Ascending aorta (tissue), 2 donors: ENCODE measurements at regions not wholly inside any gene's neighbourhood (a gene's known extent, or its start where the extent isn't known, plus 50 kb on each side); places are given as distances from the start of the nearest gene placed in this dataset.

Experiments
- DNase-seq, 2 donors: peaks; one replicate each; pipeline ENCODE4 v3.0.0-alpha.2; 2019; ENCODE audit warnings: low spot score in 2 of 2
- H3K27ac ChIP-seq, 2 donors: fragments of 200-600 bp; sonication (generic); one replicate each; pipeline ENCODE4 v1.5.1; 2016 to 2017; ENCODE audit warnings: mild to moderate bottlenecking in 1 of 2
- H3K27me3 ChIP-seq: fragments of 200-600 bp; sonication (generic); one replicate; pipeline ENCODE4 v1.5.1; 2017
- H3K36me3 ChIP-seq, 2 donors: fragments of 200-600 bp; sonication (generic); one replicate each; pipeline ENCODE4 v1.5.1; 2016
- H3K4me1 ChIP-seq, 2 donors: fragments of 200-600 bp; sonication (generic); one replicate each; pipeline ENCODE4 v1.5.1; 2016 to 2017; ENCODE audit warnings: mild to moderate bottlenecking in 1 of 2
- H3K4me3 ChIP-seq, 2 donors: fragments of 200-600 bp; sonication (generic); one replicate each; pipeline ENCODE4 v1.5.1; 2016 to 2017; ENCODE audit warnings: mild to moderate bottlenecking in 1 of 2
- H3K9me3 ChIP-seq, 2 donors: fragments of 200-600 bp; sonication (generic); one replicate each; pipeline ENCODE4 v1.5.1; 2016
- intact Hi-C: fragments of 100-400 bp; cut with DNase I; formaldehyde crosslinking; loops from one replicate; pipeline ENCODE4 v1.15.1; 2023
- TF ChIP-seq, protein P1 (sequence below), 3 experiments: fragments of 200-600 bp in 2 of 3; fragments of 450-650 bp in 1 of 3; sonication (generic) in 2 of 3; IDR thresholded peaks; one replicate each; pipeline ENCODE4 v1.5.1; 2016 to 2019; ENCODE audit warnings: antibody characterized with exemption in 3 of 3, mild to moderate bottlenecking in 1 of 3, moderate library complexity in 1 of 3

DNA sequence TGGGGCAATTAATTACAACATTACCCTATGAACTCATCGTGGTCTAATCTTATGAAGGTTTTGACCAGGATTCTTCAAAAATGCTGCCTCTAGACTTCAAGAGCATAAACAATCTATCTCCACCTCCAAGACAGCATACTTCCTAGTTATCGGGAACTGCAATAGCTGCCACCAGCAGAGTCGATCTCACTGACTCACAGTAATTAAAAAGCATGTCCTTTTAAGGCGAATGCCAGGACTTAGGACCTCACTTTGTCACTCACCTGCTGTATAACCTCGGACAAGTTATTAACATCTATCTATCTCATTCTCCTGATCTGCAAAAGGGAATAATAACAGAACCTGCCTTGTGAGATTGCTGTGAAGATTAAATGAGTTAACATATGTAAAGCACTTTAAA is 666.0 kb upstream of the COBL start:
- Histone ChIP-seq H3K27ac (no peak overlapping the region), H3K27me3 (no peaks in the 10 kb centered on the region), H3K4me3 (no peak overlapping the region)

DNA sequence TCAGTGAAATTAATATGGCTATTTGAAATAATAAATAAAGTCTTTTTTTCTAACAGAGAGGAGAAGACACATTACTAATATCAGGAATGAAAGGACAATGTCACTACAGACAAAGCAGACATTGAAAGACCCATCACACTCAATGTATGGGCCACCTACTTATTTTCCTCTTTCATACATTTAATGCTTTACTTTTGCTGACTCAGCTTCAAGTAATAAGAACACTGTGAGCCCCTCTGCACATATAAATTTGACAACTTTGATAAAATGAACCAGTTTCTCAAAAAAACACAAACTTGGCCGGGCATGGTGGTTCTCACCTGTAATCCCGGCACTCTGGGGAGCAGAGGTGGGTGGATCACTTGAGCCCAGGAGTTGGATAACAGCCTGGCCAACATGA is 664.2 kb upstream of the COBL start:
- Histone ChIP-seq H3K36me3 (no peaks in the 10 kb centered on the region), H3K4me1 (no peaks in the 10 kb centered on the region), H3K9me3 (no peaks in the 10 kb centered on the region), H3K27ac (no peak overlapping the region), H3K27me3 (no peaks in the 10 kb centered on the region), H3K4me3 (no peak overlapping the region)
- TF ChIP-seq, protein P1, sequence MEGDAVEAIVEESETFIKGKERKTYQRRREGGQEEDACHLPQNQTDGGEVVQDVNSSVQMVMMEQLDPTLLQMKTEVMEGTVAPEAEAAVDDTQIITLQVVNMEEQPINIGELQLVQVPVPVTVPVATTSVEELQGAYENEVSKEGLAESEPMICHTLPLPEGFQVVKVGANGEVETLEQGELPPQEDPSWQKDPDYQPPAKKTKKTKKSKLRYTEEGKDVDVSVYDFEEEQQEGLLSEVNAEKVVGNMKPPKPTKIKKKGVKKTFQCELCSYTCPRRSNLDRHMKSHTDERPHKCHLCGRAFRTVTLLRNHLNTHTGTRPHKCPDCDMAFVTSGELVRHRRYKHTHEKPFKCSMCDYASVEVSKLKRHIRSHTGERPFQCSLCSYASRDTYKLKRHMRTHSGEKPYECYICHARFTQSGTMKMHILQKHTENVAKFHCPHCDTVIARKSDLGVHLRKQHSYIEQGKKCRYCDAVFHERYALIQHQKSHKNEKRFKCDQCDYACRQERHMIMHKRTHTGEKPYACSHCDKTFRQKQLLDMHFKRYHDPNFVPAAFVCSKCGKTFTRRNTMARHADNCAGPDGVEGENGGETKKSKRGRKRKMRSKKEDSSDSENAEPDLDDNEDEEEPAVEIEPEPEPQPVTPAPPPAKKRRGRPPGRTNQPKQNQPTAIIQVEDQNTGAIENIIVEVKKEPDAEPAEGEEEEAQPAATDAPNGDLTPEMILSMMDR (IDR thresholded peaks at IDR 0.05), result no peak
- no peak for DNase-seq
- intact Hi-C loops, result no loop called here

More for the DNA sequence above, 666.0 kb upstream of the COBL start:
- no peak for DNase-seq
- no peaks in the 10 kb centered on the region for H3K36me3 ChIP-seq
- no peaks in the 10 kb centered on the region for H3K4me1 ChIP-seq
- H3K9me3 ChIP-seq, result no peaks in the 10 kb centered on the region
- intact Hi-C loops, result no loop called here
- TF ChIP-seq, protein P1 (IDR thresholded peaks at IDR 0.05), result no peak

DNA sequence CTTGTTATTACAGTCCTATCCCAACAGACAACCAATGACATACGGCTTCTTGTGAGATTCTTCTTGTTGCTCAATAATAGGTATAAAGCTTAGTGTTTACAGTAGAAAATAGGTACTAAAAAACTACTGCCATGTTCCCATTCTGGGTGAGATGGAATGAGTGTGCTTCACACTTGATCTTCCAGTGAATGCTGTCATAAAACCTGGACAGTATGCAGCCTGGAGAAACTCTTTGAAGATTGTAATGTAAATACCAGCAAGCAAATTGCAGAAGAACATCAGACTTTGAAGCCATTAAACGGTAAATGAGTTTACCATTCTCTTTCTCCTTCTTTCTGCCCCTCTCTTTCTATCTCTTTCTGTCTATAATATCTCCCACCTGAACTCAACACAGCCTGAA is 663.7 kb upstream of the COBL start:
- intact Hi-C loops, result no loop called here
- DNase-seq, result no peak
- H3K4me1 ChIP-seq, result no peaks in the 10 kb centered on the region

DNA sequence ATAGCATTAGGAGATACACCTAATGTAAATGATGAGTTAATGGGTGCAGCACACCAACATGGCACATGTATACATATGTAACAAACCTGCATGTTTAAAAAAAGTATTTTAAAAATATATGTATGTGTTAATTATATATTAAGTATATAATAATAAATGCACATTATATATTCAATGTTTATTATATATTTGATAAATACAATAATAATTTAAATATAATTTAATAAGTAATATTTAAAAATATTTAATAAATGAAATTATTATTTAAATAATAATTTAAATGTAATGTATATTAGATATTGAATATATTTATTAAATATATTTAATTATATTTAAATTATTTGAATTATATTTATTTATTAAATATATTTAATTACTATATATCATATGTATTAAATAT is 661.3 kb upstream of the COBL start:
- TF ChIP-seq, protein P1 (IDR thresholded peaks at IDR 0.05), result no peak
- H3K9me3 ChIP-seq, result no peaks in the 10 kb centered on the region
- no peak overlapping the region for H3K27ac ChIP-seq
- no peak overlapping the region for H3K4me3 ChIP-seq
- H3K36me3 ChIP-seq, result no peaks in the 10 kb centered on the region
- H3K4me1 ChIP-seq, result no peaks in the 10 kb centered on the region
- no peak for DNase-seq
- H3K27me3 ChIP-seq, result no peaks in the 10 kb centered on the region
- intact Hi-C loops, result no loop called here

More for the DNA sequence above, 663.7 kb upstream of the COBL start:
- Histone ChIP-seq H3K27me3 (no peaks in the 10 kb centered on the region), H3K36me3 (no peaks in the 10 kb centered on the region), H3K27ac (no peak overlapping the region), H3K9me3 (no peaks in the 10 kb centered on the region), H3K4me3 (no peak overlapping the region)
- TF ChIP-seq, protein P1 (IDR thresholded peaks at IDR 0.05), result no peak

DNA sequence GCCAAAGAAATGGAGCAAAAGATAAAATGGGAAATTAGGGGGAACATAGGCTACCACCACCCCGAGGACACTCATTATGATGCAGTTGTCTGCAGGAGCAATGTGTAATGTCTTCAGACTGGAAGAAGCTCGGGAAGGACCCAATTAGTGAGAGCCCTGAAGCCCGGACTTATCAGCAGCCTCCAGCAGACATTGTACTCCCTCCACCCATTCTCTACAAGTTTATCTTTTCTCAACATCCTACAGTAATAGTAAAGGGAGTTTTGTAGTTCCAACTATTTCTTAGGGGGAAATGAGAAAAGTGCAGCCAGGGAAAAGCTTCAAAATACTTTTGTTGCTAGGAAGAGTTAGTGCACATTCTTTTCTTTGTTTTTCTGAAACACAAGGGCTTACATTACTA is 657.3 kb upstream of the COBL start:
- no peaks in the 10 kb centered on the region for H3K36me3 ChIP-seq
- intact Hi-C loops, result no loop called here
- no peaks in the 10 kb centered on the region for H3K9me3 ChIP-seq
- no peak overlapping the region for H3K27ac ChIP-seq
- H3K4me1 ChIP-seq, result no peaks in the 10 kb centered on the region
- no peaks in the 10 kb centered on the region for H3K27me3 ChIP-seq
- TF ChIP-seq, protein P1 (IDR thresholded peaks at IDR 0.05), result no peak
- no peak for DNase-seq
- no peak overlapping the region for H3K4me3 ChIP-seq

DNA sequence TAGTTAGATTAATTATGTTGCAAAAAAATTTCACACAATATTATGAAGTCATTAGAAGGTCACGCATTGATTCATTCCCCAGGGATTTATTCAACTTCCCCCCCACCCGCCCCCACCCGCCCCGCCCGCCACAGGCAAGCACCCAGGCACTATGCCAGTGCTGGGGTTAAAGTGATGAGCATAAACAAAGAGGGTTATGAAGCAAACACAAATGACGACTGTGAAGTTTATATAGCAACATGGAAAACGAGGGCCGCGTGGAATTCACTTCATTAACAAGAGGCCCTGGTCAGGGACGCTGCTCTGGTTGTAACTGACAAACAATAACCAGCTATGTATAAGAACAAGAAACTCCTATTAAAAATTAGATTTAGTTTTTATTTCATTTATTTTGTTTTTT is 656.5 kb upstream of the COBL start:
- TF ChIP-seq, protein P1 (IDR thresholded peaks at IDR 0.05), result no peak
- no peak for DNase-seq
- H3K36me3 ChIP-seq, result no peaks in the 10 kb centered on the region
- no peak overlapping the region for H3K27ac ChIP-seq
- H3K4me3 ChIP-seq, result no peak overlapping the region
- H3K27me3 ChIP-seq, result no peaks in the 10 kb centered on the region
- H3K4me1 ChIP-seq, result no peaks in the 10 kb centered on the region
- no peaks in the 10 kb centered on the region for H3K9me3 ChIP-seq
- intact Hi-C loops, result no loop called here
